DND-41 (cell line): ENCODE measurements at regions not wholly inside any gene's neighbourhood (a gene's known extent, or its start where the extent isn't known, plus 50 kb on each side); places are given as distances from the start of the nearest gene placed in this dataset.

Experiments used
- EZH2 ChIP-seq: IDR thresholded peaks from 3 replicates; pipeline ENCODE4 v1.6.1; 2012; ENCODE audit warnings: borderline replicate concordance, low read depth, mild to moderate bottlenecking, moderate library complexity, low read length, inconsistent platforms; ENCODE audit not compliant: severe bottlenecking
- TF ChIP-seq, protein P1 (sequence below): IDR thresholded peaks from 2 replicates; pipeline ENCODE4 v1.5.1; 2012; ENCODE audit warnings: borderline replicate concordance, low read length, moderate library complexity, mild to moderate bottlenecking; ENCODE audit not compliant: poor library complexity, severe bottlenecking; ENCODE audit errors: extremely low read depth

GRCh38 chr9:100774326-100774725 lies 196.4 kb downstream of the CAVIN4 start:
- TF ChIP-seq, protein P1, sequence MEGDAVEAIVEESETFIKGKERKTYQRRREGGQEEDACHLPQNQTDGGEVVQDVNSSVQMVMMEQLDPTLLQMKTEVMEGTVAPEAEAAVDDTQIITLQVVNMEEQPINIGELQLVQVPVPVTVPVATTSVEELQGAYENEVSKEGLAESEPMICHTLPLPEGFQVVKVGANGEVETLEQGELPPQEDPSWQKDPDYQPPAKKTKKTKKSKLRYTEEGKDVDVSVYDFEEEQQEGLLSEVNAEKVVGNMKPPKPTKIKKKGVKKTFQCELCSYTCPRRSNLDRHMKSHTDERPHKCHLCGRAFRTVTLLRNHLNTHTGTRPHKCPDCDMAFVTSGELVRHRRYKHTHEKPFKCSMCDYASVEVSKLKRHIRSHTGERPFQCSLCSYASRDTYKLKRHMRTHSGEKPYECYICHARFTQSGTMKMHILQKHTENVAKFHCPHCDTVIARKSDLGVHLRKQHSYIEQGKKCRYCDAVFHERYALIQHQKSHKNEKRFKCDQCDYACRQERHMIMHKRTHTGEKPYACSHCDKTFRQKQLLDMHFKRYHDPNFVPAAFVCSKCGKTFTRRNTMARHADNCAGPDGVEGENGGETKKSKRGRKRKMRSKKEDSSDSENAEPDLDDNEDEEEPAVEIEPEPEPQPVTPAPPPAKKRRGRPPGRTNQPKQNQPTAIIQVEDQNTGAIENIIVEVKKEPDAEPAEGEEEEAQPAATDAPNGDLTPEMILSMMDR = no peak
- TF ChIP-seq EZH2 = no peak
